ENCODE measurements at regions not wholly inside any gene's neighbourhood (a gene's known extent, or its start where the extent isn't known, plus 50 kb on each side); places are given as distances from the start of the nearest gene placed in this dataset.

DNA sequence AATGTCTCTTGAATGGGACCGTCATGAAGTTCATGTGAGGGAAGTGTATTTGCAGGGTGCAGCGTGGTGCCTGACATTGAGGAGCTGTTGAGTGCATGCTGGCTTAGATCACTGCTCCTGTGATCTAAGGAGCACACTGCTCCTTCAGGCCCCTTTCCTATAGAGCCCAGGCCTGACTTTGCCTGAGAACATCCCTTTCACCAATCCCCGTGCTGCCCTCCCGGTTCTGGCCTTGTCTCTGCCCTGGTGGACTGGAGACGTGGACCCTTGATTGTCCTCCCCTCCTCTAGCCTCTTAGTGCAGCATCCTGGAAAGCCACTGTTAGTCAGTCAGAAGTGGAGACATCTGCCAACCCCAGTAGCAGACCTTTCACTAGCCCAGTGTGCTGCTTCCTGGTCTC lies 323.6 kb upstream of the HS6ST1 start:
- Mint-ChIP-seq H3K9me3 (no peaks in the 10 kb centered on the region), H3K4me3 (no peak overlapping the region), H3K27ac (no peak overlapping the region), H3K27me3 (ENCODE audit: insufficient read depth) (peaks cover 46% of the 10 kb centered on the region), H3K4me1 (ENCODE audit: low read depth) (no peaks in the 10 kb centered on the region), H3K36me3 (ENCODE audit: low read depth) (no peaks in the 10 kb centered on the region)
- intact Hi-C loops (cut with micrococcal nuclease), result no loop called here
- DNase-seq (ENCODE audit: low spot score), result no peak

- H3K4me1 Mint-ChIP-seq (ENCODE audit: low read depth), result no peaks in the 10 kb centered on the region
- H3K36me3 Mint-ChIP-seq (ENCODE audit: low read depth), result no peaks in the 10 kb centered on the region
- H3K9me3 Mint-ChIP-seq, result no peaks in the 10 kb centered on the region
- no peak overlapping the region for H3K27ac Mint-ChIP-seq
- peaks cover 48% of the 10 kb centered on the region for H3K27me3 Mint-ChIP-seq (ENCODE audit: insufficient read depth)
- no peak for DNase-seq (ENCODE audit: low spot score)
- no peak overlapping the region for H3K4me3 Mint-ChIP-seq
- intact Hi-C loops (cut with micrococcal nuclease), result no loop called here
Measured at GRCh38 chr2:128642821-128643220, 324.2 kb upstream of the HS6ST1 start.

DNA sequence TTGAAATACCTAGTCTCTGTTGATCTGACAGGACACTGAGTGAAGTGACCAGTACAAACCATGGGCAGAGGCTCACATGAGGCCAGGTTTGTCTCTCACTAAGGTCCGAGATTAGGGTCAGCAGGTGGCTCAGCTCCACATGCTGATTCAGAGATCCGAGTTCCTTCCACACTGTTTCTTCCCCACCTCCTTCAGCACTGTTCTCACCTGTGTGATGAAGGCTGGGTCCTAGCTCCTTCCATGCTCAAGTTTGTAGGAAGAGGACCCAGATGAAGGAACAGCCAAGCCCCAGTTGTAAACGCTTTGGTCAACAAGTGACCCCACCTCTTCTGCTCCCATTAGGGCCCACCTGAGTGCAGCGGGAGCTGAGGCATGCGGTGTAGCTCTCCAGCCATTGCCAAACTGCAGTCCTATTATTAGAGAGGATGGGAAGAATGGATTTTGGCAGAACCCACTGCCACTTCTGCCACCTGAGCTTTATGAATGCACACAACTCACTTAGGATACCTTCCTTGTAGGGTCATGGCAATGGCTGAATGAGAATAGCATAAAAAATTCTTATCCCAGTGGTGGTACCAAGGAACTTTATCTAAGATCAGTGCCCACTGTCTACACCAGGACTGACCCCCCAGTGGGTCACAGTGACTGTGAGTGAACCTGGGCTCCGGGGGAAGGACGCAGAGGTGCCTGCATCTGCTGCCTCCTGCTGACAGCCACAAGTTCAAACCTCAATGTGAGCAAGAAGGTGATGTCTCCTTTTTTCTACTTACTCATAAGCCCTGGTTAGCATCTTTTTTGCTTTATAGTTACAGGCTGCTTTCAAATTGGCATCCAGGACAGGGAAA lies 324.8 kb upstream of the HS6ST1 start:
- no peaks in the 10 kb centered on the region for H3K36me3 Mint-ChIP-seq (ENCODE audit: low read depth)
- H3K9me3 Mint-ChIP-seq, result no peaks in the 10 kb centered on the region
- H3K27ac Mint-ChIP-seq, result no peak overlapping the region
- H3K27me3 Mint-ChIP-seq (ENCODE audit: insufficient read depth), result peaks cover 48% of the 10 kb centered on the region
- H3K4me1 Mint-ChIP-seq (ENCODE audit: low read depth), result no peaks in the 10 kb centered on the region
- DNase-seq (ENCODE audit: low spot score), result no peak
- no peak overlapping the region for H3K4me3 Mint-ChIP-seq
- intact Hi-C loops (cut with micrococcal nuclease), result no loop called here

GRCh38 chr2:128644156-128644555 lies 325.5 kb upstream of the HS6ST1 start:
- peaks cover 45% of the 10 kb centered on the region for H3K27me3 Mint-ChIP-seq (ENCODE audit: insufficient read depth)
- no peaks in the 10 kb centered on the region for H3K9me3 Mint-ChIP-seq
- no peaks in the 10 kb centered on the region for H3K36me3 Mint-ChIP-seq (ENCODE audit: low read depth)
- H3K4me1 Mint-ChIP-seq (ENCODE audit: low read depth), result no peaks in the 10 kb centered on the region
- no peak for DNase-seq (ENCODE audit: low spot score)
- H3K4me3 Mint-ChIP-seq, result no peak overlapping the region
- intact Hi-C loops (cut with micrococcal nuclease), result no loop called here
- H3K27ac Mint-ChIP-seq, result no peak overlapping the region

GRCh38 chr2:128644718-128645256 lies 326.1 kb upstream of the HS6ST1 start:
- peak overlapping the region; percentile 52 for H3K27ac Mint-ChIP-seq
- H3K4me1 Mint-ChIP-seq (ENCODE audit: low read depth), result no peaks in the 10 kb centered on the region
- H3K4me3 Mint-ChIP-seq, result no peak overlapping the region
- DNase-seq (ENCODE audit: low spot score), result no peak
- H3K27me3 Mint-ChIP-seq (ENCODE audit: insufficient read depth), result peaks cover 45% of the 10 kb centered on the region
- H3K9me3 Mint-ChIP-seq, result no peaks in the 10 kb centered on the region
- H3K36me3 Mint-ChIP-seq (ENCODE audit: low read depth), result no peaks in the 10 kb centered on the region
- intact Hi-C loops (cut with micrococcal nuclease), result no loop called here

GRCh38 chr2:128645631-128646030 lies 327.0 kb upstream of the HS6ST1 start:
- peaks cover 42% of the 10 kb centered on the region for H3K27me3 Mint-ChIP-seq (ENCODE audit: insufficient read depth)
- no peak overlapping the region for H3K4me3 Mint-ChIP-seq
- intact Hi-C loops (cut with micrococcal nuclease), result no loop called here
- no peak overlapping the region for H3K27ac Mint-ChIP-seq
- DNase-seq (ENCODE audit: low spot score), result no peak
- no peaks in the 10 kb centered on the region for H3K36me3 Mint-ChIP-seq (ENCODE audit: low read depth)
- no peaks in the 10 kb centered on the region for H3K4me1 Mint-ChIP-seq (ENCODE audit: low read depth)
- H3K9me3 Mint-ChIP-seq, result no peaks in the 10 kb centered on the region

GRCh38 chr2:128646091-128646490 lies 327.4 kb upstream of the HS6ST1 start:
- H3K4me1 Mint-ChIP-seq (ENCODE audit: low read depth), result no peaks in the 10 kb centered on the region
- H3K36me3 Mint-ChIP-seq (ENCODE audit: low read depth), result no peaks in the 10 kb centered on the region
- DNase-seq (ENCODE audit: low spot score), result no peak
- intact Hi-C loops (cut with micrococcal nuclease), result no loop called here
- H3K9me3 Mint-ChIP-seq, result no peaks in the 10 kb centered on the region
- no peak overlapping the region for H3K4me3 Mint-ChIP-seq
- H3K27me3 Mint-ChIP-seq (ENCODE audit: insufficient read depth), result peaks cover 37% of the 10 kb centered on the region
- no peak overlapping the region for H3K27ac Mint-ChIP-seq

GRCh38 chr2:128646691-128647090 lies 328.0 kb upstream of the HS6ST1 start:
- H3K4me1 Mint-ChIP-seq (ENCODE audit: low read depth), result no peaks in the 10 kb centered on the region
- H3K4me3 Mint-ChIP-seq, result no peak overlapping the region
- no peaks in the 10 kb centered on the region for H3K36me3 Mint-ChIP-seq (ENCODE audit: low read depth)
- H3K27ac Mint-ChIP-seq, result no peak overlapping the region
- no peak for DNase-seq (ENCODE audit: low spot score)
- H3K27me3 Mint-ChIP-seq (ENCODE audit: insufficient read depth), result peaks cover 34% of the 10 kb centered on the region
- intact Hi-C loops (cut with micrococcal nuclease), result no loop called here
- H3K9me3 Mint-ChIP-seq, result no peaks in the 10 kb centered on the region

- H3K36me3 Mint-ChIP-seq (ENCODE audit: low read depth), result no peaks in the 10 kb centered on the region
- H3K27me3 Mint-ChIP-seq (ENCODE audit: insufficient read depth), result peaks cover 28% of the 10 kb centered on the region
- H3K27ac Mint-ChIP-seq, result no peak overlapping the region
- no peak overlapping the region for H3K4me3 Mint-ChIP-seq
- intact Hi-C loops (cut with micrococcal nuclease), result no loop called here
- no peaks in the 10 kb centered on the region for H3K9me3 Mint-ChIP-seq
- no peak for DNase-seq (ENCODE audit: low spot score)
- H3K4me1 Mint-ChIP-seq (ENCODE audit: low read depth), result peaks cover 5% of the 10 kb centered on the region
Measured at GRCh38 chr2:128651000-128651399, 332.3 kb upstream of the HS6ST1 start.

- Mint-ChIP-seq H3K36me3 (ENCODE audit: low read depth) (no peaks in the 10 kb centered on the region), H3K4me1 (ENCODE audit: low read depth) (peaks cover 5% of the 10 kb centered on the region), H3K4me3 (no peak overlapping the region), H3K27me3 (ENCODE audit: insufficient read depth) (peaks cover 19% of the 10 kb centered on the region), H3K9me3 (peaks cover 5% of the 10 kb centered on the region), H3K27ac (no peak overlapping the region)
- DNase-seq (ENCODE audit: low spot score), result no peak
- intact Hi-C loops (cut with micrococcal nuclease), result no loop called here
Measured at GRCh38 chr2:128654408-128654807, 335.7 kb upstream of the HS6ST1 start.

DNA sequence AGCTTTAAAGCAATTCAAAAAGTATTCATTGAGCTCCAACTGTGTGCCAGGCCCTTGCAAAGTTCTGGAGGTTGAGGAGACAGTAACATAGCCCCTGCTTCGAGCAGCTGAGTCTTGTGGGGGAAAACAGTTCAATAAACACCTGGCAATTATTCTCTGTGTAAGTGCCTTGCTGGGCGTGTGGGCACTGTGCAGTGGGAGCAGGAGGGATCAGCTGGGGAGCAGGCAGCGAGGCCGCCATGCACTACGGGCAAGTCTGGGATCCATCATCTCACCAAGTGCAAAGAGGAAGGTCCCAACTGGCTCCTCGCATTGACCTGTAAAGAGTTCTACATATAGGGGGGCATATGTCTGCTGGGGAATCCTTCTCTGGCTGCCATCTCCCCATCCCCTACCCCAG lies 342.2 kb upstream of the HS6ST1 start:
- DNase-seq (ENCODE audit: low spot score), result no peak
- H3K4me3 Mint-ChIP-seq, result no peak overlapping the region
- H3K4me1 Mint-ChIP-seq (ENCODE audit: low read depth), result no peaks in the 10 kb centered on the region
- no peaks in the 10 kb centered on the region for H3K36me3 Mint-ChIP-seq (ENCODE audit: low read depth)
- peaks cover 5% of the 10 kb centered on the region for H3K9me3 Mint-ChIP-seq
- no peak overlapping the region for H3K27ac Mint-ChIP-seq
- intact Hi-C loops (cut with micrococcal nuclease), result no loop called here
- peaks cover 15% of the 10 kb centered on the region for H3K27me3 Mint-ChIP-seq (ENCODE audit: insufficient read depth)

DNA sequence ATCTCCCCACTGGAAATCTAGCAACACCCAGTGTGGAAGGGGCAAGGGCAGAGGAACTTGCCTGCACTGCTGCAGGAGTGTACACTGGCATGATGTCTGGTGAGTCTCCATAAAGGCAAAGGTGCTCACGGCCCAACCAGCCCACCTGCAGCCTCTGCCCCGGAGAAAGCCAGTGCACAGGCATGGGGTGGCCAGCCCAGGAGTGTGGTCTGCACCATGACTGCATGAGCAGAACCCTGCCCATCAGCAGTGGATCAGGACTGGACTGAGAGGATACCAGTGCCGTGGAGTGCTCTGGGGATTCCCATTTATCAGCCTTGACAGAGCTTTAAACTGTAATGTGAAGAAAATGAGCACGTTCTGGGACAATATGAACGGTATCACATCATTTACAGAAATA lies 342.6 kb upstream of the HS6ST1 start:
- Mint-ChIP-seq H3K4me3 (no peak overlapping the region), H3K4me1 (ENCODE audit: low read depth) (no peaks in the 10 kb centered on the region), H3K9me3 (peaks cover 5% of the 10 kb centered on the region), H3K27me3 (ENCODE audit: insufficient read depth) (peaks cover 15% of the 10 kb centered on the region), H3K27ac (no peak overlapping the region), H3K36me3 (ENCODE audit: low read depth) (no peaks in the 10 kb centered on the region)
- intact Hi-C loops (cut with micrococcal nuclease), result no loop called here
- no peak for DNase-seq (ENCODE audit: low spot score)

- Mint-ChIP-seq H3K27me3 (ENCODE audit: insufficient read depth) (peaks cover 15% of the 10 kb centered on the region), H3K4me1 (ENCODE audit: low read depth) (no peaks in the 10 kb centered on the region), H3K36me3 (ENCODE audit: low read depth) (no peaks in the 10 kb centered on the region), H3K27ac (no peak overlapping the region), H3K4me3 (no peak overlapping the region), H3K9me3 (peaks cover 4% of the 10 kb centered on the region)
- intact Hi-C loops (cut with micrococcal nuclease), result no loop called here
- DNase-seq (ENCODE audit: low spot score), result no peak
Measured at GRCh38 chr2:128662051-128662471, 343.4 kb upstream of the HS6ST1 start.

Measured in activated T-helper 1 cell treated with anti-CD3 and anti-CD28 coated beads, Interleukin-12 subunit alpha, Interleukin-12 subunit beta, Interleukin-2, Interleukin-4 antibody, amounts not matched to agents 30 ng/mL and 10 ng/mL and 1 ng/mL, durations not matched to agents 14 hours and 24 hours and 36 hours (primary cell).